ENCODE measurements at regions not wholly inside any gene's neighbourhood (a gene's known extent, or its start where the extent isn't known, plus 50 kb on each side); places are given as distances from the start of the nearest gene placed in this dataset.

- no peaks in the 10 kb centered on the region for H3K9me3 ChIP-seq
- intact Hi-C loops (cut with DNase I), result no loop called here
- DNase-seq, result no peak
- H3K27me3 ChIP-seq, result no peaks in the 10 kb centered on the region
- TF ChIP-seq POLR2A (IDR thresholded peaks at IDR 0.05) (no peak), CTCF (IDR thresholded peaks at IDR 0.05) (no peak), EP300 (IDR thresholded peaks at IDR 0.05) (no peak)
- H3K4me1 ChIP-seq (ENCODE audit: insufficient read depth), result no peaks in the 10 kb centered on the region
- no peak overlapping the region for H3K4me3 ChIP-seq
- H3K36me3 ChIP-seq, result no peaks in the 10 kb centered on the region
- no peak overlapping the region for H3K27ac ChIP-seq
- 93 to 95% (median 94%) methylated on average over 4 of the region's 4 CpGs for WGBS, 3 donors
These were observed 113.4 kb upstream of the CCDC68 start for GRCh38 chr18:55072698-55073097.

- WGBS, 3 donors, result 49 to 54% (median 52%) methylated on average over 2 of the region's 2 CpGs
- intact Hi-C loops (cut with DNase I), result no loop called here
These were observed 112.9 kb upstream of the CCDC68 start for GRCh38 chr18:55072181-55072580.

GRCh38 chr18:55069497-55069896 lies 110.2 kb upstream of the CCDC68 start:
- 92 to 97% (median 94%) methylated on average over 6 of the region's 6 CpGs for WGBS, 3 donors
- DNase-seq, result no peak
- H3K27ac ChIP-seq, result no peak overlapping the region
- intact Hi-C loops (cut with DNase I), result no loop called here
- no peak for TF ChIP-seq CTCF (IDR thresholded peaks at IDR 0.05)
- no peak for TF ChIP-seq EP300 (IDR thresholded peaks at IDR 0.05)
- no peak for TF ChIP-seq POLR2A (IDR thresholded peaks at IDR 0.05)
- H3K36me3 ChIP-seq, result no peaks in the 10 kb centered on the region
- H3K4me1 ChIP-seq (ENCODE audit: insufficient read depth), result no peaks in the 10 kb centered on the region
- H3K4me3 ChIP-seq, result no peak overlapping the region
- no peaks in the 10 kb centered on the region for H3K27me3 ChIP-seq
- no peaks in the 10 kb centered on the region for H3K9me3 ChIP-seq

More at GRCh38 chr18:55072181-55072580, 112.9 kb upstream of the CCDC68 start:
- Histone ChIP-seq H3K4me3 (no peak overlapping the region), H3K27ac (no peak overlapping the region), H3K4me1 (ENCODE audit: insufficient read depth) (no peaks in the 10 kb centered on the region), H3K36me3 (no peaks in the 10 kb centered on the region), H3K27me3 (no peaks in the 10 kb centered on the region), H3K9me3 (no peaks in the 10 kb centered on the region)
- no peak for TF ChIP-seq POLR2A (IDR thresholded peaks at IDR 0.05)
- TF ChIP-seq CTCF (IDR thresholded peaks at IDR 0.05), result no peak
- TF ChIP-seq EP300 (IDR thresholded peaks at IDR 0.05), result no peak
- no peak for DNase-seq

- intact Hi-C loops (cut with DNase I), result no loop called here
- Histone ChIP-seq H3K4me3 (no peak overlapping the region), H3K27ac (no peak overlapping the region), H3K9me3 (no peaks in the 10 kb centered on the region), H3K36me3 (no peaks in the 10 kb centered on the region), H3K27me3 (no peaks in the 10 kb centered on the region), H3K4me1 (ENCODE audit: insufficient read depth) (no peaks in the 10 kb centered on the region)
- DNase-seq, result no peak
- 86 to 88% (median 86%) methylated on average over 5 of the region's 5 CpGs for WGBS, 3 donors
- no peak for TF ChIP-seq POLR2A (IDR thresholded peaks at IDR 0.05)
- no peak for TF ChIP-seq CTCF (IDR thresholded peaks at IDR 0.05)
- no peak for TF ChIP-seq EP300 (IDR thresholded peaks at IDR 0.05)
These were observed 105.5 kb upstream of the CCDC68 start for GRCh38 chr18:55064760-55065159.

- Histone ChIP-seq H3K36me3 (no peaks in the 10 kb centered on the region), H3K4me3 (no peak overlapping the region), H3K27me3 (no peaks in the 10 kb centered on the region), H3K27ac (no peak overlapping the region), H3K4me1 (ENCODE audit: insufficient read depth) (no peaks in the 10 kb centered on the region), H3K9me3 (no peaks in the 10 kb centered on the region)
- no peak for DNase-seq
- WGBS, 3 donors, result 83 to 89% (median 83%) methylated on average over 4 of the region's 4 CpGs
- TF ChIP-seq EP300 (IDR thresholded peaks at IDR 0.05) (no peak), POLR2A (IDR thresholded peaks at IDR 0.05) (no peak), CTCF (IDR thresholded peaks at IDR 0.05) (no peak)
- intact Hi-C loops (cut with DNase I), result no loop called here
These were observed 104.8 kb upstream of the CCDC68 start for GRCh38 chr18:55064073-55064472.

All from ovary (tissue), 7 donors.